Activated CD4-positive, alpha-beta T cell treated with anti-CD3 and anti-CD28 coated beads, Interleukin-2, amount 10 ng/mL, durations not matched to agents 24 days and 14 days (primary cell): ENCODE measurements at regions not wholly inside any gene's neighbourhood (a gene's known extent, or its start where the extent isn't known, plus 50 kb on each side); places are given as distances from the start of the nearest gene placed in this dataset.

Source experiments
- DNase-seq: peaks from one replicate; pipeline ENCODE4 v3.0.0; 2022
- H3K27ac Mint-ChIP-seq: one replicate; pipeline ENCODE4 v1.8.0; 2022; ENCODE audit warnings: mild to moderate bottlenecking, mixed read lengths
- H3K27me3 Mint-ChIP-seq: one replicate; pipeline ENCODE4 v1.8.0; 2022; ENCODE audit warnings: mixed read lengths
- H3K36me3 Mint-ChIP-seq: one replicate; pipeline ENCODE4 v1.8.0; 2022; ENCODE audit warnings: low read depth, mild to moderate bottlenecking, mixed read lengths
- H3K4me1 Mint-ChIP-seq: one replicate; pipeline ENCODE4 v1.8.0; 2021; ENCODE audit warnings: mixed read lengths
- H3K4me3 Mint-ChIP-seq: one replicate; pipeline ENCODE4 v1.8.0; 2022; ENCODE audit warnings: mild to moderate bottlenecking, moderate library complexity, mixed read lengths
- H3K9me3 Mint-ChIP-seq: one replicate; pipeline ENCODE4 v1.8.0; 2021; ENCODE audit warnings: mixed read lengths
- intact Hi-C: fragments of 100-400 bp; cut with micrococcal nuclease; formaldehyde crosslinking; loops from one replicate; pipeline ENCODE4 v1.15.1; 2023

GRCh38 chr7:51982653-51983052 is 666.0 kb upstream of the COBL start:
- no peaks in the 10 kb centered on the region for H3K4me1 Mint-ChIP-seq
- H3K36me3 Mint-ChIP-seq, result no peaks in the 10 kb centered on the region
- intact Hi-C loops, result no loop called here
- no peaks in the 10 kb centered on the region for H3K27me3 Mint-ChIP-seq
- H3K27ac Mint-ChIP-seq, result no peak overlapping the region
- H3K9me3 Mint-ChIP-seq, result peaks cover 11% of the 10 kb centered on the region
- no peak overlapping the region for H3K4me3 Mint-ChIP-seq
- DNase-seq, result no peak

GRCh38 chr7:51980812-51981211 is 664.2 kb upstream of the COBL start:
- Mint-ChIP-seq H3K36me3 (no peaks in the 10 kb centered on the region), H3K27ac (no peak overlapping the region), H3K9me3 (no peaks in the 10 kb centered on the region), H3K4me1 (no peaks in the 10 kb centered on the region), H3K27me3 (no peaks in the 10 kb centered on the region), H3K4me3 (no peak overlapping the region)
- intact Hi-C loops, result no loop called here
- no peak for DNase-seq

DNA sequence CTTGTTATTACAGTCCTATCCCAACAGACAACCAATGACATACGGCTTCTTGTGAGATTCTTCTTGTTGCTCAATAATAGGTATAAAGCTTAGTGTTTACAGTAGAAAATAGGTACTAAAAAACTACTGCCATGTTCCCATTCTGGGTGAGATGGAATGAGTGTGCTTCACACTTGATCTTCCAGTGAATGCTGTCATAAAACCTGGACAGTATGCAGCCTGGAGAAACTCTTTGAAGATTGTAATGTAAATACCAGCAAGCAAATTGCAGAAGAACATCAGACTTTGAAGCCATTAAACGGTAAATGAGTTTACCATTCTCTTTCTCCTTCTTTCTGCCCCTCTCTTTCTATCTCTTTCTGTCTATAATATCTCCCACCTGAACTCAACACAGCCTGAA is 663.7 kb upstream of the COBL start:
- no peak for DNase-seq
- Mint-ChIP-seq H3K9me3 (no peaks in the 10 kb centered on the region), H3K4me3 (no peak overlapping the region), H3K27me3 (no peaks in the 10 kb centered on the region), H3K27ac (no peak overlapping the region), H3K4me1 (no peaks in the 10 kb centered on the region), H3K36me3 (no peaks in the 10 kb centered on the region)
- intact Hi-C loops, result no loop called here

- H3K36me3 Mint-ChIP-seq, result no peaks in the 10 kb centered on the region
- no peaks in the 10 kb centered on the region for H3K9me3 Mint-ChIP-seq
- no peaks in the 10 kb centered on the region for H3K27me3 Mint-ChIP-seq
- H3K4me1 Mint-ChIP-seq, result no peaks in the 10 kb centered on the region
- H3K27ac Mint-ChIP-seq, result no peak overlapping the region
- no peak for DNase-seq
- intact Hi-C loops, result no loop called here
- H3K4me3 Mint-ChIP-seq, result no peak overlapping the region
Measured at GRCh38 chr7:51977913-51978312, 661.3 kb upstream of the COBL start.

DNA sequence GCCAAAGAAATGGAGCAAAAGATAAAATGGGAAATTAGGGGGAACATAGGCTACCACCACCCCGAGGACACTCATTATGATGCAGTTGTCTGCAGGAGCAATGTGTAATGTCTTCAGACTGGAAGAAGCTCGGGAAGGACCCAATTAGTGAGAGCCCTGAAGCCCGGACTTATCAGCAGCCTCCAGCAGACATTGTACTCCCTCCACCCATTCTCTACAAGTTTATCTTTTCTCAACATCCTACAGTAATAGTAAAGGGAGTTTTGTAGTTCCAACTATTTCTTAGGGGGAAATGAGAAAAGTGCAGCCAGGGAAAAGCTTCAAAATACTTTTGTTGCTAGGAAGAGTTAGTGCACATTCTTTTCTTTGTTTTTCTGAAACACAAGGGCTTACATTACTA is 657.3 kb upstream of the COBL start:
- Mint-ChIP-seq H3K36me3 (no peaks in the 10 kb centered on the region), H3K9me3 (peaks cover 3% of the 10 kb centered on the region), H3K27me3 (no peaks in the 10 kb centered on the region), H3K4me1 (no peaks in the 10 kb centered on the region), H3K4me3 (no peak overlapping the region), H3K27ac (no peak overlapping the region)
- DNase-seq, result no peak
- intact Hi-C loops, result no loop called here

GRCh38 chr7:51973071-51973470 is 656.5 kb upstream of the COBL start:
- no peaks in the 10 kb centered on the region for H3K4me1 Mint-ChIP-seq
- H3K9me3 Mint-ChIP-seq, result peaks cover 3% of the 10 kb centered on the region
- no peak for DNase-seq

GRCh38 chr7:51970961-51971665 is 654.5 kb upstream of the COBL start:
- Mint-ChIP-seq H3K9me3 (peaks cover 3% of the 10 kb centered on the region), H3K4me3 (no peak overlapping the region), H3K27me3 (no peaks in the 10 kb centered on the region), H3K36me3 (no peaks in the 10 kb centered on the region), H3K4me1 (no peaks in the 10 kb centered on the region), H3K27ac (no peak overlapping the region)
- no peak for DNase-seq
- intact Hi-C loops, result no loop called here

More at GRCh38 chr7:51973071-51973470, 656.5 kb upstream of the COBL start:
- intact Hi-C loops, result no loop called here
- Mint-ChIP-seq H3K27ac (no peak overlapping the region), H3K27me3 (no peaks in the 10 kb centered on the region), H3K4me3 (no peak overlapping the region), H3K36me3 (no peaks in the 10 kb centered on the region)

- intact Hi-C loops, result no loop called here
- H3K4me3 Mint-ChIP-seq, result no peak overlapping the region
- no peak for DNase-seq
- H3K9me3 Mint-ChIP-seq, result peaks cover 3% of the 10 kb centered on the region
- H3K4me1 Mint-ChIP-seq, result no peaks in the 10 kb centered on the region
- no peaks in the 10 kb centered on the region for H3K36me3 Mint-ChIP-seq
- no peaks in the 10 kb centered on the region for H3K27me3 Mint-ChIP-seq
- H3K27ac Mint-ChIP-seq, result no peak overlapping the region
Measured at GRCh38 chr7:51968461-51968860, 651.9 kb upstream of the COBL start.

GRCh38 chr7:51965454-51965853 is 648.8 kb upstream of the COBL start:
- Mint-ChIP-seq H3K27ac (no peak overlapping the region), H3K27me3 (no peaks in the 10 kb centered on the region), H3K4me3 (no peak overlapping the region), H3K4me1 (no peaks in the 10 kb centered on the region), H3K36me3 (no peaks in the 10 kb centered on the region), H3K9me3 (no peaks in the 10 kb centered on the region)
- intact Hi-C loops, result no loop called here
- no peak for DNase-seq

DNA sequence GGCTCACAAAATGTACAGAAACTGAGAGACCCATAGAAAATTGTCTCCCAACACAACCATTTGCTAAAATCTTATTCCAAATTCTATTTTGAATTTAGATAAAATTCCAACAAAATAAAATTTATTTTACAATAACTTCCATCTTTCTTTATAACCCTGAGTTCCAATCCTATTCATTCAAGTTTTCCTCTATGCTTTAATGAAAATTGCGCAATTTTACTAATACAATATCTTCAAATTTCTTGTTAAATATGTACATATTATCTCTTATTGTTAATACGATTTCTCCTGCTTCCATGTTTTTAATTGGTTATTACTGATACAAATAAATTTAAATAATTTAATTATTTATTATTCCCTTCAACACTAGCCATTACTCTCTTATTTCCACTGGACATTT is 645.2 kb upstream of the COBL start:
- intact Hi-C loops, result no loop called here
- no peak overlapping the region for H3K4me3 Mint-ChIP-seq
- no peaks in the 10 kb centered on the region for H3K9me3 Mint-ChIP-seq
- H3K4me1 Mint-ChIP-seq, result no peaks in the 10 kb centered on the region
- H3K36me3 Mint-ChIP-seq, result no peaks in the 10 kb centered on the region
- DNase-seq, result no peak
- H3K27ac Mint-ChIP-seq, result no peak overlapping the region
- H3K27me3 Mint-ChIP-seq, result no peaks in the 10 kb centered on the region

- no peaks in the 10 kb centered on the region for H3K4me1 Mint-ChIP-seq
- no peak overlapping the region for H3K4me3 Mint-ChIP-seq
- no peaks in the 10 kb centered on the region for H3K36me3 Mint-ChIP-seq
- intact Hi-C loops, result no loop called here
- H3K27ac Mint-ChIP-seq, result no peak overlapping the region
- DNase-seq, result no peak
- H3K27me3 Mint-ChIP-seq, result no peaks in the 10 kb centered on the region
- H3K9me3 Mint-ChIP-seq, result peaks cover 9% of the 10 kb centered on the region
Measured at GRCh38 chr7:51950813-51951212, 634.2 kb upstream of the COBL start.

DNA sequence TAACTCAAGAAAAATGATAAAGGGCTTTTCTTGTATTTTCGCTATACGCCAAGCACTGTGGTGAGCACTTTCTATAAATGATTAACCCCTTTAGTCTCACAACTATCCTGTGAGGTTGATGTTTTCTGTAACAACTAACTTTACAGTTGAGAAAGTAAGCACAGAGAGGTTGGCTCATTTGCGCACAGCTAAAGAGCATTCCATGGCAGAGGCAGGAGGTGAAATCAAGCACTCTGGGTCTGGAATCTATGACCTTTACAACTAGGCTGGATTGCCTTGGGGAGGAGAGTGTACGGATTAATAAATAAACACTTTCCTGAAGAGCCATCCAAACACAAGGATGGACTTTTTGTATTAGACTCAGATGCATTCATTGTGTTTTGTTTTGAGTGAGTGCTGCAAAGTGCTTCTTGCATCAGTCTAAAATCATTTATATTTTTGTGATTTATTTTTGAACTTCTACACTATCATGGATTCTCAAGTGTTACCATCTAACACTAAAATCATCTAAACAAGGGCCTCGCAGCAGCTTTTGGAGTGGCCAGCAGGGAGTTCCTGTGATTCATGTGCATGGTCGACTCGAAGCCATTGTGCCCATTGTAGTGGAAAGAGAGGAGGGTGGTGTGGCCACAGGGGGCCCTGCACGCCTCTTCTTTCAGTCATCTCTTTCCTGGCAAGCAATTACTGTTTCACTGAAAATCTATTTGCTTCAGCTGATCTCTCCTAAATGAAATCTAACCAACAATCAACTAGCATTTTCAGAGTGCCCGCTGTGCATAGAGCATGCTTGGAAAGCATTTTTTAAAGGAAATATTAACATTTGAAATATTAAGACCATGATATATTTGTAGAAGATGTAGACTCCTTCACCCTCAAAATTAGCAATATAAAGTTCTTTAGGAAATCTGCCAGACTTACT is 633.4 kb upstream of the COBL start:
- no peak for DNase-seq
- intact Hi-C loops, result no loop called here
- Mint-ChIP-seq H3K4me1 (no peaks in the 10 kb centered on the region), H3K27ac (no peak overlapping the region), H3K9me3 (peaks cover 10% of the 10 kb centered on the region), H3K4me3 (no peak overlapping the region), H3K27me3 (no peaks in the 10 kb centered on the region), H3K36me3 (no peaks in the 10 kb centered on the region)

GRCh38 chr7:51930834-51931233 is 614.2 kb upstream of the COBL start:
- Mint-ChIP-seq H3K4me3 (no peak overlapping the region), H3K27me3 (no peaks in the 10 kb centered on the region), H3K27ac (no peak overlapping the region), H3K36me3 (no peaks in the 10 kb centered on the region), H3K4me1 (no peaks in the 10 kb centered on the region), H3K9me3 (peaks cover 11% of the 10 kb centered on the region)
- intact Hi-C loops, result no loop called here
- DNase-seq, result no peak

DNA sequence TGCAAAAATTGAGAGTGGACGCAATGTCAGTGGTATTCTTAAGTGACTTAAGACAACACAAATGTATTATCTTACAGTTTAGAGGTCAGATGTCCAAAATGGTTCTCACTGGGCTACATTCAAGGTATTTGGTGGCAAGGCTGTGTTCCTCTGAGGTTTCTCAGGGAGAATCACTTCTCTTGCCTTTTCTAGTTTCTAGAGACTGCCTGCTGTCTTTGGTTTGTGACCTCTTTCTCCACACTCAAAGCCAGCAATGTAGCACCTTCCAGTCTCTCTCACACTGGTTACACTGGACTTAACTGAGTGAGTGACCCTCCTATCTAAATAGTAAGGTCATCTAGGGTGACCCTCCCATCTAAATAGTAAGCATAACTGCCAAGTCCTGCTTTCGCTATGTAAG is 613.2 kb upstream of the COBL start:
- intact Hi-C loops, result no loop called here
- Mint-ChIP-seq H3K27me3 (no peaks in the 10 kb centered on the region), H3K4me3 (no peak overlapping the region), H3K27ac (no peak overlapping the region), H3K36me3 (no peaks in the 10 kb centered on the region), H3K9me3 (peaks cover 13% of the 10 kb centered on the region), H3K4me1 (no peaks in the 10 kb centered on the region)
- no peak for DNase-seq
